HL-60/S4 (cell line): ENCODE measurements at regions not wholly inside any gene's neighbourhood (a gene's known extent, or its start where the extent isn't known, plus 50 kb on each side); places are given as distances from the start of the nearest gene placed in this dataset.
"Not testable (repeated sequence)": the region's sequence is repeated elsewhere in the genome, so short reads cannot be mapped to it uniquely, and the experiment has no call there.

Source experiments
- in situ Hi-C: fragments of 300-500 bp; cut with MboI; formaldehyde crosslinking; loops from 2 replicates; pipeline ENCODE4 v1.14.3; 2022; ENCODE audit warnings: low sequenced_read_pairs

DNA sequence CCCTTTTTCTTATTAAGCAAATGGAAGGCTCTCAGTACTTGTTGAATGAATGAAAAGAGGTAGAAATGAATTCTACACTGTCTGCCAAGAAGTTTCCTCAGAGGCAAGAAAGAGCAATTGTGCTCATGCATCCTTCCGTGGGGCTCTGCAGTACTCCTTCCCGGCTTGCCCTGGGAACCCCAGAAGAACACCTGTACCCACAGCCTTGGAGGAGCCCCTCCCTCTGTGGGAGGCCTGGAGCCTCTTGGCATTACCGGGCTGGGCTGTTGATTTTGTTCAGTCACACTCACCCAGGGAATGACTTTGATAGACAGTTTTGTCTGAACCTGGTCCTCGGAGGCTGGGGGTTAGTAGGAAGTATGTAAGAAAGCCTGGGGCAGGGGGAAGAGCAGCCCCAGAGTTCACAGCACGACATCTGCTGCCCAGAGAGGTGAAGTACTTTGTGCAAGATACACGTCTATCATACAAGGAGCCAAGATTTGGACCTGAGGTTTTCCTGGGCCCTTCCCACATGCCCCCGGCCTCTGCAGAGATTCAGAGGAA lies 134.8 kb upstream of the GDF10 start:
- in situ Hi-C loops: no loop called here

DNA sequence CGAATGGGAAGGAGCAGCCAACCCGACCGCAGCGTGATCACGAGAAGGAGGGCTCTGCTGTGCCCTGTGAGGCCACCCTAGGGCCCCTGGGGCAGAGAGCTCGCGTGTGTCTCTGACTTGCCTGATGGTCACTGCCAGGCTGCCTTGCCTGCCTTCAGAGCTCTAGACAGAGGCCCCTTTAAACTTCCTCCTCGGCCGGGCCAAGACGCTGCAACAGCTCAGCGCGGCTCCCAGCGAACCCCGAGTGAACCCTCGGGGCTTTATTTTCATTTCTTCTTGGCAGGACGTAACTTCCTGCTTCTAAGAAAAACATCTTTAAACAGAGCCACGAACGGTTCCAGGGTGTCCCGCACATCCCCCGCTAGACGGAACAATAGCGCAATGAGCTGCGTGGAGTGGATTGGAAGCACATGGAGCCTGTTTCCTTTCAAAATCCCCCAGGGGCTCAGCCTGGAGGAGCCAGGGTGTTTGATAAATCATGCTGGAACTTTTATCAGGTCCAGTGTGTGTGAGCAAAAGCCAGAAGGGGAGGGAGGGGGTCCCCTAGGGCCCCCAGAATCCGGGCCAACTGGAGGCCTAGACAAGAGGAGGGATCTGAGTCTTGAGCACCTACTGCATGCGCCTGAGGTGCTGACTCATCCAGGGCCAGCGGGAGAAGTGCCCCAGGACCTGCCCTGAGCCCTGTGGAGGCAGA lies 134.1 kb upstream of the GDF10 start:
- in situ Hi-C loops: no loop called here

DNA sequence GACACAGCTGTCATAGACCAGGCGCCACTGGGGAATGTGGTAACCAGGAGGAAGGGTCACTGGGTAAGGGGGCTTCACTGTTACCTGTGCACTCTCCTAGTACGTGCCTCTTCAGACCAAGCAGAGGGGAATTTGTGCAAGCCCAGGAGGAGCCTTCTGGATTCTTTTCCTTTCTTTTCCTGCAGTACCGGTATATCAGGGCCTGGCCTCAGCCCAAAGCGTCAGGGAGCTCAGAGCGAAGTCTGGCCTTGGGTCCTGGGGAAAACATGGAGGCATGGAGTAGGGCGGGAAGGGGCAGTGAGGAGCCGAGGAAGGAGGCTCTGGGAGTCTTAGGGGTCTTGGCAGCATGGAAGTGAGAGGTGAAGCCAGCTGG lies 133.6 kb upstream of the GDF10 start:
- in situ Hi-C loops: no loop called here

DNA sequence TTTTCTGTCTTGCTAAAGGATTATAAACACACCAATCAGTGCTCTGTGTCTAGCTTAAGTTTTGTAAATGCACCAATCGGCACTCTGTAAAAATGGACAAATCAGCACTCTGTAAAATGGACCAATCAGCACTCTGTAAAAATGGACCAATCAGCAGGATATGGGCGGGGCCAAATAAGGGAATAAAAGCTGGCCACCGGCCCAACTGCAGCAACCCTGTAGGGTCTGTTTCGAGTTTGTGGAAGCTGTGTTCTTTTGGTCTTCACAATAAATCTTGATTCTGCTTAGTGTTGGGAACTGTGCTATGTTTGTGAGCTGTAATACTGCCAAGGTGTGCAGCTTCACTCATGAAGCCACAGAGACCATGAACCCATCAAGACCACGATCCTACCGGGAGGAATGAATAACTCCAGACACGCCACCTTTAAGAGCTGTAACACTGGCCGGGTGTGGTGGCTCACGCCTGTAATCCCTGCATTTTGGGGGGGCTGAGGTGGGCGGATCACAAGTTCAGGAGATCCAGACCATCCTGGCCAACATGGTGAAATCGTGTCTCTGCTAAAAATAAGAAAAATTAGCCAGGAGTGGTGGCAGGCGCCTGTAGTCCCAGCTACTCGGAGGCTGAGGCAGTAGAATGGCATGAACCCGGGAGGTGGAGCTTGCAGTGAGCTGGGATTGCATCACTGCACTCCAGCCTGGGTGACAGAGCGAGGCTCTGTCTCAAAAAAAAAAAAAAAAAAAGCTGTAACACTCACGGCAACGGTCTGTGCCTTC lies 133.0 kb upstream of the GDF10 start:
- in situ Hi-C loops: not testable (repeated sequence)

DNA sequence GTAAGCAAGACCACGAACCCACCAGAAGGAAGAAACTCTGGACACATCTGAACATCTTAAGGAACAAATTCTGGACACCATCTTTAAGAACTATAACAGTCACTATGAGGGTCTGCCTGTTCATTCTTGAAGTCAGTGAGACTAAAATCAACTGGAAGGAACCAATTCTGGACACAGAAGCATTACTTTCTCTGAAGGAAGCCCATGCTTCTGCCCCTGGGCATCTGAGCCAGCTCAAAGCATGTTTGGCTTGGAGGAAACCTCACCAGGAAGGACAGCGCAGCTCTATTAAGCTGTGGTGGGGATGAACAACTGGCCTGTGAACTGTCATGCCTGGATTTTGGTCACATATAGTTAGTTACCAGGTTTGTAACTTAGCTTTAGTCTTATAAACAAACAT lies 132.4 kb upstream of the GDF10 start:
- in situ Hi-C loops: no loop called here

DNA sequence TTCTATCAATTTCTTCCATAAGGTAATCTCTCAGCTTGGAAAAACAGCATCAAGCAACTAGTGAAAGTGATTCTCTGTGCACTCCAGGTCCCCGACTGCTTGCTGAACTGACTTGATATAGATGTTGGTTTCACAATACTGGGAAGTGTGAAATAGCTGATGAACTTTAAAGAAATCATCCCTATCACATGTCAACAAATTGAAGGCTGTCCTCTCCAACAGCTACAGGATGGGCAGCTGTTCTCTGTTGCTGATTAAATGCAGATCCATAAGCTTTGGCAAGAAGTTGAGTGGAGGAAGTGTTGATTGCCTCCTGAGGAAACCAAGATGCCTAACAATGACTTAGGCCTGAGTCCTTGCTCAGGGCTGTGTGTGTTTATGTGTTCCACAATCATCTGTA lies 130.4 kb upstream of the GDF10 start:
- in situ Hi-C loops: no loop called here

DNA sequence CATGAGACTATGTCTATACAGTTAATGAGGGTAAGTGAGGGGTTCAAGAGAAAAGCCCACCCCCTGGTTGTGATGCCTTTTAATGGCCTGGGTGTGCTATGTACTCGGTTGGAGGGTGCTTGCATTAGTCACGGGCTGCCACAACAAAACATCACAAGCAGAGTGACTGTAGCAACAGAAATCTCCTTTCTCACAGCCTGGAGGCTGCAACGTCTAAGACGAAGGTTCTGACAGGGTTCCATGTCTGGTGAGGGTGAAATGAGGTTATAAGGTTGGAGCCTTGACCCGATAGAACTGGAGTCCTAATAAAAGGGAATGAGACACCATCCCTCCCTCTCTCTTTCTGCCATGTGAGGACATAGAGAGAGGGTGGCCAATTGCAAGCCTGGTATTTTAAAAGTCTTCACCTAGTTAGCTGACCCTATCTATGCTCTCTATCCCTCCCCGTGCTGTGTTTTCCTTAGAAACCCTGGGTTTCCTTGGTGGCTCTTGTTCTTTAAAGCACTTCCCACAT lies 126.0 kb upstream of the GDF10 start:
- in situ Hi-C loops: no loop called here

DNA sequence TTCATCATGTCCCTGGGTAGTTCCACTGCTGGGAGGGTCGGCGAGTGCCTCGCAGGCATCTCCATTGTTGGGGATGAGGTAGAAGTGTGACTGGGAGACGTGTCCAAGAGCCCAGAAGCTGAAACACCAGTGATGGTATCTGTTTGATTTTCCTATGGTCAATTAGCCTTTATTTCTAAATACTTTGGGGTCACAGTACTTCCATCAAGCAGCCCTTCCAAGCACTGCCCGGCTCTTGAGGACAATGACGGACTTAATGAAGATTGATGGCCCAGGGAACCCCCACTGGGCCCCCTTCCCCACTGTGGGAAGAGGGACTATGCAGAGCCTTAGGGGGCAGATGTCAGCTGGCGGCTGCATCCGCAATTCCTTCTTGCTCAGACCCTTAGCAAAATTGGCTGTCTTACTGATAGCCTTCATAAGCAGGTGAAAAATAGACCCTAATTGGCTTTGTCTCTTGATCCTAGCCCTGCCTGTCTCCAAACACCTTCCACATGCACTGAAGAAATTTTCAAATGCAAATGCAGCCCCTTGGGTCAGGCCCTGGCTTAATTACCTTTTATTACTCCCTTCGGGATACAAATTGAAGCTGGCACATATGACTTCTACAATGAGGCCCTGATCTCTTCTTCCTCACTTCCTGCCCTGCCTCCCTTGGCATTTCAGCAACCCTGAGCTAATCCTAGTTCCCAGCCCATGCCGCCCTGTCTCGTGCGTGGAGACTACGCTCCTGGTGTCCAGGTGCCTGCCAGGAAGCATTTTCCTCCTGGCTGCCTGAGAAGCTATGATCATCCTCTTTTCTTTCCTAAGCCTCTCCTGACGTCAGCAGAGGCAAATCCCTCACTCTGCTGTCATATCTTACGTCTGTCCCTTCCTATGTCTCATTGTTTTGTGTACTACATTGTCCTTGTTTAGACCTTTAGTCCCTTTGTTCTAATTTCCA lies 124.5 kb upstream of the GDF10 start:
- in situ Hi-C loops: no loop called here

DNA sequence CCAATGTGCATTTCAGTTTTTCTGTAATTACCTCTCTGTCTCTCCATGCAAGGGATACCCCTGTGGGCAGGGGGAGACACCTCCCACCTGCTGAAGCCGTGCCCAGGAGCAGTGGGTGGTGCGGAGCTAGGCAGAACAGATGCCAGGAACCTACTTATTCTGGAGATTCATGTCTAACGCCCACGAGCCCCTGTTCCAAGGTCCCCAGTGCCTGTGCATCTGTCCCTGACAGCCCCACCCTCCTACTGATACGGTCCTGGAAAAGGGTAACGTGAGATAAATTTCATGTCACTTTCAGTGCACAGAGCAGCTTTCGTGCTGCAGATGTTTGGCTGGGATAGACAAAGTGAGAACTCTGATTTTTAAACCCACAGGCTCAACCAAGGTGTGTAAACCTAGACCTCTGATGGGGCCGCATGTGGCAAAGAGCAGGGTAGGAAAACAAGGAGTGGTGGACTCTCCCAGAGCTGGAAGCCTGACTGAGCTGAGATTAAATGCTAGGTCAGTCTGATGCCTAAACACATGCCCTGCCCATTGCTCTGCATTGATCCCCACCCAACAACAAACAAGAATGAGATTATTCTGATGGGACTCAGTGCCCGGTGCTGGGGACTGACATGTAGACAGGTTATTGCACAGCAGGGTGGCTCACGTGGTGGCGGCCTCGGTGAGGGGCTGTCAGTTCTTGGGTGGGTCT lies 123.6 kb upstream of the GDF10 start:
- in situ Hi-C loops: no loop called here

DNA sequence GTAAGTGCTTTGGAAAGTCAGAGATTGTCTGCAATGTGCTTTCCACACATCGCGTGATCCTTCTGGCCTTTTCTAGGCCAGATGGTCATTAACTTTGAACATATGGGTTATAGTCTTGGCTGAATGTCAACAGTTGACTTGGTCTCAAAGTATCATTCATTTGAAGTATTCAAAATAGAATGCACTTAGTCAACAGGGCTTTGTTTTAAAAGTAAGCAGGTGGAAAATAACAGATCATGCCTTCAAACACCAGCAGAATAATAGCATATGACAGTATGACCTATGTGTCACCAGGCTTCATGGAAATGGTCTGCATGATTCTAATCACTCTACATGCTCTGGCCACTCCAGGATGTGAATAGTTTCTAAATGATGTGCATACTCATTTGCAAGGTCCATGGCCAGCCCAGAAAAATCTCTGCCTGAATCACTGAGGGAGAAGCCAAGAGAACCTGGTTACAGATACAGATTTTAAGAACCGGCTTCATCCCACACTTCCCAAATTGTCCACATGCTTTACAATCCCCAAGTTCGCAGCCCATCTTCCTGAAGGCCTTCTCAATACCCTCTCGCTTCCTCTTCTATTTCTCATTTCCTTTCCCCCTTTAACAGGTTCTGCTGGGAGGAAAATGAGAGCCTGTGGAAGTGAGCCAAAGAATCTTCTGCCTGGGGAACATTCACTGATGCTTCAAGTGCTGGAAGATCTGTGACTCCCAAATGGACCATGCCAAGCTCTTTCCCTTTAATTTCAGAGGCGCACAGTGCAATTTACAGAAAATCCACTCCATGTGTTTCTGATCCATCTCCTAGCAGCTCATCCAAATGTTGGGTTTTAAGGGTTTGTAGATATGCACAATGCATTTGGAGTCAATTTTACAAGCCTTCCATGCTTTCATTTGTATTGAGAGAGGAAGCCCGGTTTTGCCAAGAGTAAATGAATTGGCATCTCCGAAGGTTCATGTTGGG lies 122.8 kb upstream of the GDF10 start:
- in situ Hi-C loops: no loop called here

DNA sequence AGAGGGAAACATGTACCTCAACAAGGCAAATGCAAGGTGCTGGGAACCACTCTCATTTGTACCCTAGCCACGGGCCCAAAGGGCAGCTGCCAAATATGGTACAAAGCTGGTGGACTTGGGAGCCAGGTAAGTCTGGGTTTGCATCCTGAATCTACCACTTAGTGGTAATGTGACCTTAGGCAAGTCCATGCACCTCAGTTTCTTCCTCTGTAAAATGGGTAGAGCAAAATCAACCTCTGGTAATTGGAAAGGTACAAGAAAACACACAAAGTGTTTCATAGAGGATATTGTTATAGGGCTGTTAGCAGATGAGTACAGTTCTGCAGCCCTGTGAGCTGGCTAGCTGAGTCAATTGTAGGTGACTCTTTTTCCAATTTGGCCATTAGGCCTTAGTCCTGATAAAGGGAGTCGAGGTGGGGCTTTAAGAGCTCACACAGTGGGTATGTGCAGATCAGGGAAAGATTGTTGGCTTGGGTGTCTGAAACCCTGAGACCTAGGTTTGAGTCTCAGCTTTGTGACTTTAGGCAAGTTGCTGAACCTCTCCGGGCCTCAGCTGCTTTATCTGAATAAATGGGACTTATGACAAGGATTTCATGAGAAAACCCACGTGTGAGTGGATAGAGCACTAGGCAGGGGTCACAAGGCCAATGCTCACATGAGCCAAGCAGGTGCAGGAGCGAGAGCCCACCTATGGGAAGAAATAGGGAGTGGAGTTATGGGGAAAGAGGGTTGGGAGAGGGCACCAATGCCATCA lies 121.3 kb upstream of the GDF10 start:
- in situ Hi-C loops: no loop called here

DNA sequence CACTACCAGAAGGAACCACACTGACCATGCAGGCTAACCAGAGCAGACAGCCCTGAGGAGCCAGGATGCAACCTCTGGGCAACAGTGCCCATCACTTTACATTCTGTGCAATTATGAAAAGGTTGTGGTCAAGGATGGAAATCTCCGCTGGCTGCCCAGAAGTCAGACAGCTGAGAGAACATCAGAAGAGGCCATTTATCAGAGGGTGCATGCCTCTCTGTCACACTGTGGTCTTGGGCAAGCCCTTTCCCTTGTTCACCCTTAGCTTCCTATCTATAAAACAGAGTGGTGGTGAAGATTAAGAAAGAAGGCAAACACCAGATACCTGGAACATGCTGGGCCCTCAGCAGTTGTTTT lies 120.7 kb upstream of the GDF10 start:
- in situ Hi-C loops: no loop called here

DNA sequence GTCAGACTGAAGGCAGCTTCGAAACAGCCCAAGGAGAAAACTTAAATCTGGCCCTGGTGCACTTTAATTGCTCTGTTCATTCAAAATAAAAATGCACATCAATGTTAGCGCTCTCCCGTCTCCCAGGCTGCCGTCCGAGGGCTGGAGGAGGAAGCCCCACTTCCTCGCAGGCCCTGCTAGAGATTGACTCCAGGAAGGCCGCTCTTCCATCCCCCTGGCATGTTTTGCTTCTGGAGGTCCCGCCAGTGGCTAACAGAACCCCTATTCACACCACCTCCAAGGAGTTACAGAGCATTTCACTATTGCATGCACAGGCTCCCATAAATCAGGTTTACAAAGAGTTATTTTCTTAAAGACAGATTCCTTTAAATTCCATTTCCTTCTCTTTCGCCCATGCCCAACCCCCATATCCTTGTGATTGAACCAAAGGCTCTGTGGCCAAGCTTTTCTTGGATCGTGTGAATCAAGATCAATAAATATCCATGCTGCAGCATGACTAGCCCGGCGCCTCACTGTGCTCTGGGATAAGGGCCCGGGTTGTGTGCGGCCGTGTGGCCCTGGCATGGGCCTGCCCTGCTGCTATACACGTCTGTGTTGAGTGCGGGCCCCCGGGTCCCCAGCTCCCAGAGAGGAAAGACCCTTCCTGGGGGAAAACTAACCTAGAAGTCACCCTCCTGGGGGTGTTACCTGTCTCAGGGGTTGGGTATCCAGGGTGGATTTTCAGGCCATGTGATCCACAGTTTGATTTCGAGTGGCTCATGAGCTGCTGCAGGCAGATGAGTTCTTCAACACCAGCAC lies 118.7 kb upstream of the GDF10 start:
- in situ Hi-C loops: no loop called here

DNA sequence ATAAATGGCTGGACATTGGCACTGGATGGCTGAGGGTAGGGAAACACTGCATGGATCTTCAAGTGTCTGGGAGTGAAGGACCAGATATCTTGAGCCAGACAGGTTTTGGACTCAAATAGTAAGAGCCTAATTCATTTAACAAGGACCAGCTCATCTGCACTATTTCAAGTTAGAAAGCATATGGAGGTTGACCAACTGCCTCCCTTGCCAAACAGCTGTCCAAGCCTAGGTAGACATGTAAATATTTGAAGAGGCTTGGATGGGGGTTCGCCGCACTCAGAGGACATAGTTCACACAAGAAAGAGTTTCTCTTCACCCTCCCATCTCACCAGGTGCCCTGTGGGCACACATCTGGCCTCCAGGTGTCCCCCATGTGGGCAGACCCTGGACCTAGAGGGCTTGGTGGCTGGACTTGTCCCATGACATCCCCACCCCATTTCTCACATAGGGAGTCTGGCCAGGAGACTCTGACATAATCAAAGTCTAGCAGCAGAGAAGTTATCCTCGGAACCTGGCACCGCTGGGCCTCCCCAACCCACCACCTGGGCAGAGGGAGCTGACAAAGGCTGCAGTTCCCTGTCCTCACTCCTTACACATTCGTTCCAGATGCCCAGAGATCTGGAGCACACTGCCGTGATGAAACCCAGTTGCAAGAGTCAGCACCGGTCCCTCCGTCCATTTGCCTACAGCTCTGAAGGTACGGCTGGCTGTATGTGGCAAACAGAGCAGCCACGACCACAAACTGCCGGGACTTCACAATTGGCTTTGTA lies 116.9 kb upstream of the GDF10 start:
- in situ Hi-C loops: no loop called here

DNA sequence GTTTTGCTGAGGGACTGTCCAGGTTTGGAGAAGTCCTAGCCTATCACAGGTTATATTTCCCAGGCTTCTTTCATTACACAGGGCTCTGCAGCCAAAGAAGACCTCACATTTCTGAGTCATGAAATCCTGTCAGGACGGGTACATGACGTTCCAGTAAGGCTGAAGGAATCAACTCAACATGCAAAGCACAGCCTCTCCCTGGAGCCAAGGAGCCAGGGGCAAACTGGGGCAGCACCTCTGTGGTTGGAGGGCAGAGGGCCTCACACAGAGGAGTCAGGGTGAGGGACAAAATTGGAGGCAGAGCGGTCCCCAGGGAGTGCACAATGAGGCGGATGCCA lies 116.3 kb upstream of the GDF10 start:
- in situ Hi-C loops: no loop called here

DNA sequence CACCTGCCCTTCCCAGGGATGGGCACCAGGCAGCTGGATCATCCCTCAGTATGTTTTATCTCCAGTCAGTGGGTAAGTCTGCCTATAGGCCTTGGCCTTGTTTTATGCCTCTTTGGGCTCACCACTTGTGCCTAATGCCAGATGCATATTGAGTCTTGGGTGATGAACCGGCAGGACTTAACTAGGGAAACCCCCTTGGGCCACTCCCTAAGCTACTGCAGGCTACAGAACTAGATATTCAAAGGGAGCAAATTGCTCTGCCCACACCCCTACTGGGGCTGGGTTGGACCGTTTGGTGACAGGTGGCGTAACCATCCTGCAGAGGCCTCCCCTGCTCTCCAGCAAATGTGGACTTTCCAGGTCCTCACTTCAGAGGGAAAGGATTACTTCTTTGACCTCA lies 115.7 kb upstream of the GDF10 start:
- in situ Hi-C loops: no loop called here

DNA sequence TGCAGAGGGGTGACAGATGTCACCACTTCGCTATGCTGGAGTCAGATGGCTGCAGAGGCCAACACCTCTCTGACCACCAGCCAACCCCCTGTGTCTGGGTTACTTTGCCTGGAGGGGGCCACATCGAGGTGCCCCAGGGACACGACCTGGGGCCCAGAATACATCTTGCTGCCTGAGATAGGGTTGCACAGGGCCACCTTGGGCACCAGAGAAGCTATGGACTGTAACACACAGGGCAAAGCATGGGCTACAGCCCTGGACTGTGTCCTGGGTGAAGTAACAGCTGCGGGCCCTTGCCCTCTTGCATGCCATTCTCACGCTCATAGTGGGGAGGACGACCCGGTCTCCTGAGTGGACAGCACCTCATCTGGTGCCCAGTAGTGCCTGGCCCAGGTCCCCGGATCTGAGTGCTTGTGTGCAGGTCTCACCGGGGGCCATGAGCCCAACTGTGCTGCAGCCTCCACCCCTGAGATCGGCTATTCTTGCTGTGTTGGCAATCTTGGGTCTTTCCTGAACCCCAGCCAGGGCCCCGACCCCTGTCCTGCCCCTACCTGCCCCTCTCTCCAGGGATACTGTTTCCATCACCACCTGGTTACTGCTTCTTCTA lies 115.2 kb upstream of the GDF10 start:
- in situ Hi-C loops: no loop called here
